NCI-H1048 (cell line): ENCODE measurements at regions not wholly inside any gene's neighbourhood (a gene's known extent, or its start where the extent isn't known, plus 50 kb on each side); places are given as distances from the start of the nearest gene placed in this dataset.

Experiments
- DNase-seq: peaks from one replicate; lab custom pipeline; 2025; lab: John Stamatoyannopoulos, UW

- no peak for DNase-seq
These were observed 368.4 kb upstream of the IL12A start for GRCh38 chr3:159620281-159620680.

- DNase-seq: no peak
These were observed 367.8 kb upstream of the IL12A start for GRCh38 chr3:159620873-159621272.

GRCh38 chr3:159624616-159625015 lies 364.0 kb upstream of the IL12A start:
- DNase-seq: no peak

GRCh38 chr3:159625594-159625993 lies 363.0 kb upstream of the IL12A start:
- DNase-seq: no peak

- no peak for DNase-seq
These were observed 362.0 kb upstream of the IL12A start for GRCh38 chr3:159626598-159626997.

GRCh38 chr3:159627229-159627628 lies 361.4 kb upstream of the IL12A start:
- no peak for DNase-seq

- no peak for DNase-seq
These were observed 361.0 kb upstream of the IL12A start for GRCh38 chr3:159627634-159628033.

GRCh38 chr3:159629329-159630084 lies 359.1 kb upstream of the IL12A start:
- no peak for DNase-seq

GRCh38 chr3:159631226-159631625 lies 357.4 kb upstream of the IL12A start:
- DNase-seq: no peak

- no peak for DNase-seq
These were observed 356.5 kb upstream of the IL12A start for GRCh38 chr3:159632128-159632527.

GRCh38 chr3:159632851-159633250 lies 355.8 kb upstream of the IL12A start:
- DNase-seq: no peak

GRCh38 chr3:159634483-159634882 lies 354.2 kb upstream of the IL12A start:
- DNase-seq: no peak

GRCh38 chr3:159635047-159635641 lies 353.5 kb upstream of the IL12A start:
- no peak for DNase-seq

GRCh38 chr3:159637883-159638542 lies 350.6 kb upstream of the IL12A start:
- DNase-seq: no peak

GRCh38 chr3:159640225-159640624 lies 348.4 kb upstream of the IL12A start:
- DNase-seq: no peak

- no peak for DNase-seq
These were observed 345.2 kb upstream of the IL12A start for GRCh38 chr3:159643406-159643805.

- no peak for DNase-seq
These were observed 342.8 kb upstream of the IL12A start for GRCh38 chr3:159645874-159646273.

- DNase-seq: no peak
These were observed 338.7 kb upstream of the IL12A start for GRCh38 chr3:159649951-159650350.

- DNase-seq: no peak
These were observed 337.9 kb upstream of the IL12A start for GRCh38 chr3:159650726-159651125.

- DNase-seq: no peak
These were observed 336.2 kb upstream of the IL12A start for GRCh38 chr3:159652452-159652851.

- no peak for DNase-seq
These were observed 334.2 kb upstream of the IL12A start for GRCh38 chr3:159654183-159655134.

- no peak for DNase-seq
These were observed 333.4 kb upstream of the IL12A start for GRCh38 chr3:159655202-159655601.
